Parathyroid adenoma (tissue), 2 donors: ENCODE measurements at regions not wholly inside any gene's neighbourhood (a gene's known extent, or its start where the extent isn't known, plus 50 kb on each side); places are given as distances from the start of the nearest gene placed in this dataset.
"Not testable (repeated sequence)": the region's sequence is repeated elsewhere in the genome, so short reads cannot be mapped to it uniquely, and the experiment has no call there.

ENCODE experiments used
- H2AFZ ChIP-seq: fragments of 300-600 bp; sonication (generic); one replicate; pipeline ENCODE4 v1.7.0; 2017; ENCODE audit warnings: antibody characterized with exemption, mild to moderate bottlenecking
- H3K27ac ChIP-seq: fragments of 300-600 bp; sonication (generic); one replicate; pipeline ENCODE4 v1.7.0; 2017
- H3K27me3 ChIP-seq: fragments of 300-600 bp; sonication (generic); one replicate; pipeline ENCODE4 v1.7.0; 2017; ENCODE audit warnings: low read length; ENCODE audit not compliant: control insufficient read depth, insufficient read depth
- H3K36me3 ChIP-seq: fragments of 300-600 bp; sonication (generic); one replicate; pipeline ENCODE4 v1.7.0; 2017; ENCODE audit warnings: low read length; ENCODE audit not compliant: control insufficient read depth, insufficient read depth
- H3K4me1 ChIP-seq: fragments of 300-600 bp; sonication (generic); one replicate; pipeline ENCODE4 v1.7.0; 2017; ENCODE audit warnings: control low read depth
- H3K4me2 ChIP-seq: fragments of 300-600 bp; sonication (generic); one replicate; pipeline ENCODE4 v1.7.0; 2017; ENCODE audit warnings: low read length
- H3K4me3 ChIP-seq: fragments of 300-600 bp; sonication (generic); one replicate; pipeline ENCODE4 v1.7.0; 2017; ENCODE audit warnings: low read depth, low read length
- H3K79me2 ChIP-seq: fragments of 300-600 bp; sonication (generic); one replicate; pipeline ENCODE4 v1.7.0; 2017; ENCODE audit warnings: control low read depth
- H3K9ac ChIP-seq: fragments of 300-600 bp; sonication (generic); one replicate; pipeline ENCODE4 v1.7.0; 2017; ENCODE audit warnings: mild to moderate bottlenecking
- H3K9me3 ChIP-seq: fragments of 300-600 bp; sonication (generic); one replicate; pipeline ENCODE4 v1.7.0; 2017; ENCODE audit warnings: low read length; ENCODE audit not compliant: control insufficient read depth
- CTCF ChIP-seq: fragments of 300-600 bp; sonication (generic); IDR thresholded peaks from one replicate; pipeline ENCODE4 v1.7.0; 2017; ENCODE audit warnings: antibody characterized with exemption, mild to moderate bottlenecking
- donor health status: primary hyperparathyroidism.

GRCh38 chr1:30518696-30519095 lies 204.7 kb downstream of the MATN1 start:
- TF ChIP-seq CTCF: no peak
- Histone ChIP-seq H3K4me1 (peaks cover 4% of the 10 kb centered on the region), H3K79me2 (no peaks in the 10 kb centered on the region), H2AFZ (no peak overlapping the region), H3K4me3 (no peak overlapping the region), H3K27me3 (no peaks in the 10 kb centered on the region), H3K9me3 (no peaks in the 10 kb centered on the region), H3K9ac (no peak overlapping the region), H3K27ac (no peak overlapping the region), H3K4me2 (no peak overlapping the region), H3K36me3 (no peaks in the 10 kb centered on the region)

- H3K9ac ChIP-seq: no peak overlapping the region
- H3K4me1 ChIP-seq: peaks cover 4% of the 10 kb centered on the region
- no peak for TF ChIP-seq CTCF
- H3K4me2 ChIP-seq: no peak overlapping the region
- no peaks in the 10 kb centered on the region for H3K9me3 ChIP-seq
- no peak overlapping the region for H2AFZ ChIP-seq
- H3K27me3 ChIP-seq: no peaks in the 10 kb centered on the region
- H3K79me2 ChIP-seq: no peaks in the 10 kb centered on the region
- no peak overlapping the region for H3K4me3 ChIP-seq
- H3K36me3 ChIP-seq: no peaks in the 10 kb centered on the region
- H3K27ac ChIP-seq: no peak overlapping the region
Observed at GRCh38 chr1:30518186-30518585, 205.2 kb downstream of the MATN1 start.

GRCh38 chr1:30517666-30518065 lies 205.7 kb downstream of the MATN1 start:
- not testable (repeated sequence) for H3K9ac ChIP-seq, H3K4me1 ChIP-seq, H3K27me3 ChIP-seq, H3K9me3 ChIP-seq, H3K27ac ChIP-seq, H3K36me3 ChIP-seq, H3K4me2 ChIP-seq, H2AFZ ChIP-seq, H3K79me2 ChIP-seq, H3K4me3 ChIP-seq

GRCh38 chr1:30517241-30517640 lies 206.1 kb downstream of the MATN1 start:
- H3K27ac ChIP-seq, H3K9me3 ChIP-seq, H3K4me1 ChIP-seq, H3K9ac ChIP-seq, H3K79me2 ChIP-seq, H3K4me2 ChIP-seq, H3K4me3 ChIP-seq, H3K27me3 ChIP-seq, H3K36me3 ChIP-seq, H2AFZ ChIP-seq: not testable (repeated sequence)

GRCh38 chr1:30516485-30516858 lies 206.9 kb downstream of the MATN1 start:
- TF ChIP-seq CTCF: no peak
- H3K27ac ChIP-seq: no peak overlapping the region

GRCh38 chr1:30515755-30516484 lies 207.5 kb downstream of the MATN1 start:
- Histone ChIP-seq H3K36me3 (no peaks in the 10 kb centered on the region), H3K4me1 (no peaks in the 10 kb centered on the region), H3K79me2 (no peaks in the 10 kb centered on the region), H3K9me3 (no peaks in the 10 kb centered on the region), H3K27me3 (no peaks in the 10 kb centered on the region), H2AFZ (no peak overlapping the region), H3K9ac (no peak overlapping the region), H3K4me2 (no peak overlapping the region), H3K27ac (no peak overlapping the region), H3K4me3 (no peak overlapping the region)
- no peak for TF ChIP-seq CTCF

More at GRCh38 chr1:30516485-30516858, 206.9 kb downstream of the MATN1 start:
- Histone ChIP-seq H3K4me2 (no peak overlapping the region), H3K36me3 (no peaks in the 10 kb centered on the region), H3K27me3 (no peaks in the 10 kb centered on the region), H3K4me3 (no peak overlapping the region), H3K9ac (no peak overlapping the region), H3K9me3 (no peaks in the 10 kb centered on the region), H3K4me1 (no peaks in the 10 kb centered on the region), H2AFZ (no peak overlapping the region), H3K79me2 (no peaks in the 10 kb centered on the region)
